Breast epithelium (tissue), 3 donors: ENCODE measurements at regions not wholly inside any gene's neighbourhood (a gene's known extent, or its start where the extent isn't known, plus 50 kb on each side); places are given as distances from the start of the nearest gene placed in this dataset.

Experiments used
- CTCF ChIP-seq, 3 donors: fragments of 450-650 bp; IDR thresholded peaks; one replicate each; pipeline ENCODE4 v1.5.1; 2016 to 2017; ENCODE audit warnings: antibody characterized with exemption in 3 of 3, mild to moderate bottlenecking in 3 of 3, moderate library complexity in 3 of 3
- POLR2A ChIP-seq: fragments of 450-650 bp; IDR thresholded peaks from one replicate; pipeline ENCODE4 v1.6.1; 2016; ENCODE audit warnings: antibody characterized with exemption, mild to moderate bottlenecking, moderate library complexity
- POLR2AphosphoS5 ChIP-seq, 3 donors: sonication (generic); formaldehyde crosslinking; IDR thresholded peaks; one replicate each; pipeline ENCODE4 v1.6.1; 2017; ENCODE audit warnings: antibody characterized with exemption in 3 of 3

DNA sequence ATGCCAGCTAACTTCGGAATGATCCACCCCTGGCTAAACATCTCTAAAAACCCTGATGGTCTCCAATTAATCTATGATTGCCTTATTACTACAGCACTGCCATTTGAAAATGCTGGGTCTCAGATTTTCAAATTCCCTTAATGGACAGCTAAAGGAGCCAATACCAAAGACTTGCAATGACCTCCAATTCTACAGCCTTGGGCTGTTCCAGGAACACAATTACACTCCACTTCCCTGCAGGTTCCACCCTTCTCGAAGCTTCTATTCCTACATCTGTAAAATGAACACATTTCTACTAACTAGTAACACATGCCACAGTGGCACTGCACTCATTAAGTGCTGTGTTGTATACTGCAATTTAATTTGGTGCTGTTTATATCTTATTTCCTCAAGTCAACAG lies 85.7 kb upstream of the AK4 start:
- no peak for TF ChIP-seq CTCF (IDR thresholded peaks at IDR 0.05)
- no peak for TF ChIP-seq POLR2AphosphoS5 (IDR thresholded peaks at IDR 0.05)
- TF ChIP-seq POLR2A, result no peak
